ENCODE measurements at regions not wholly inside any gene's neighbourhood (a gene's known extent, or its start where the extent isn't known, plus 50 kb on each side); places are given as distances from the start of the nearest gene placed in this dataset.
"Not testable (repeated sequence)": the region's sequence is repeated elsewhere in the genome, so short reads cannot be mapped to it uniquely, and the experiment has no call there.

DNA sequence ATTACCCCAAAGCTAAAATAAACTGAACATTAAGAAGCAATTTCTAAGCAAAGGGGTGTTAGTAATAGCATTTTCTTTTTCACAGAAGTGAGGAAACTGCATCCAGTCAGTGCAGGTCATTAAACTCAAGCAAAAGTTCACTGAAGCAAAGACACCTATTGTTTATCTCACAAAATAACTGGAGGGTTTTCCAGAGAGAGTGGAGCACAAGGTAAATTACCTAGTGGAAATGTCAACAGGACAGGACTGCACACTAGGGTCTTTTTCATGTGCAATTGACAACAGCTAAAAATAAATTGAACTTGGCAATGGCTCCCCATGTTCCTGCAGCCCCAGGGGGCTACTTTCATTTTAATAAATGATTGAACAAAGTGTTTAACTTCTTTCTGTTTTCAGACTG, 742.0 kb downstream of the GALC start:
- TF ChIP-seq, protein P1, sequence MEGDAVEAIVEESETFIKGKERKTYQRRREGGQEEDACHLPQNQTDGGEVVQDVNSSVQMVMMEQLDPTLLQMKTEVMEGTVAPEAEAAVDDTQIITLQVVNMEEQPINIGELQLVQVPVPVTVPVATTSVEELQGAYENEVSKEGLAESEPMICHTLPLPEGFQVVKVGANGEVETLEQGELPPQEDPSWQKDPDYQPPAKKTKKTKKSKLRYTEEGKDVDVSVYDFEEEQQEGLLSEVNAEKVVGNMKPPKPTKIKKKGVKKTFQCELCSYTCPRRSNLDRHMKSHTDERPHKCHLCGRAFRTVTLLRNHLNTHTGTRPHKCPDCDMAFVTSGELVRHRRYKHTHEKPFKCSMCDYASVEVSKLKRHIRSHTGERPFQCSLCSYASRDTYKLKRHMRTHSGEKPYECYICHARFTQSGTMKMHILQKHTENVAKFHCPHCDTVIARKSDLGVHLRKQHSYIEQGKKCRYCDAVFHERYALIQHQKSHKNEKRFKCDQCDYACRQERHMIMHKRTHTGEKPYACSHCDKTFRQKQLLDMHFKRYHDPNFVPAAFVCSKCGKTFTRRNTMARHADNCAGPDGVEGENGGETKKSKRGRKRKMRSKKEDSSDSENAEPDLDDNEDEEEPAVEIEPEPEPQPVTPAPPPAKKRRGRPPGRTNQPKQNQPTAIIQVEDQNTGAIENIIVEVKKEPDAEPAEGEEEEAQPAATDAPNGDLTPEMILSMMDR (IDR thresholded peaks at IDR 0.05; ENCODE audit: control extremely low read depth, extremely low read depth), result no peak

GRCh38 chr14:87241018-87241768, 751.8 kb downstream of the GALC start:
- no peaks in the 10 kb centered on the region for H3K9me3 ChIP-seq (ENCODE audit: control insufficient read depth in 4 of 4, insufficient read depth in 3 of 4, low read length in 3 of 4)
- no peaks in the 10 kb centered on the region for H3K4me1 ChIP-seq (ENCODE audit: control insufficient read depth in 5 of 5, insufficient read depth in 5 of 5, low read length in 5 of 5)
- H3K9ac ChIP-seq (ENCODE audit: insufficient read depth in 1 of 2, low read length in 2 of 2), result no peak overlapping the region
- H3K4me3 ChIP-seq, result no peak overlapping the region
- no peaks in the 10 kb centered on the region for H3K27me3 ChIP-seq (ENCODE audit: control insufficient read depth in 3 of 3, insufficient read depth in 3 of 3, low read length in 2 of 3)
- H3K27ac ChIP-seq (ENCODE audit: low read depth in 1 of 2, low read length in 1 of 2), result no peak overlapping the region
- ATAC-seq (ENCODE audit: insufficient read depth, low FRiP score) (no peak), DNase-seq (peak in 2 of 3 donors; percentile 11 to 27)
- 66 to 77% methylated on average over 3 of the region's 3 CpGs for WGBS, 2 donors
- TF ChIP-seq, protein P1 (IDR thresholded peaks at IDR 0.05; ENCODE audit: control extremely low read depth, extremely low read depth), result no peak
- H3K36me3 ChIP-seq (ENCODE audit: control insufficient read depth in 4 of 4, insufficient read depth in 4 of 4, low read length in 4 of 4), result no peaks in the 10 kb centered on the region

More for the DNA sequence above, 742.0 kb downstream of the GALC start:
- no peak overlapping the region for H3K4me3 ChIP-seq
- H3K9me3 ChIP-seq (ENCODE audit: control insufficient read depth in 4 of 4, insufficient read depth in 3 of 4, low read length in 3 of 4), result no peaks in the 10 kb centered on the region
- DNase-seq (no peak), ATAC-seq (ENCODE audit: insufficient read depth, low FRiP score) (no peak)
- H3K27me3 ChIP-seq (ENCODE audit: control insufficient read depth in 3 of 3, insufficient read depth in 3 of 3, low read length in 2 of 3), result no peaks in the 10 kb centered on the region
- H3K9ac ChIP-seq (ENCODE audit: insufficient read depth in 1 of 2, low read length in 2 of 2), result no peak overlapping the region
- H3K27ac ChIP-seq (ENCODE audit: low read depth in 1 of 2, low read length in 1 of 2), result no peak overlapping the region
- no peaks in the 10 kb centered on the region for H3K4me1 ChIP-seq (ENCODE audit: control insufficient read depth in 5 of 5, insufficient read depth in 5 of 5, low read length in 5 of 5)
- H3K36me3 ChIP-seq (ENCODE audit: control insufficient read depth in 4 of 4, insufficient read depth in 4 of 4, low read length in 4 of 4), result no peaks in the 10 kb centered on the region

DNA sequence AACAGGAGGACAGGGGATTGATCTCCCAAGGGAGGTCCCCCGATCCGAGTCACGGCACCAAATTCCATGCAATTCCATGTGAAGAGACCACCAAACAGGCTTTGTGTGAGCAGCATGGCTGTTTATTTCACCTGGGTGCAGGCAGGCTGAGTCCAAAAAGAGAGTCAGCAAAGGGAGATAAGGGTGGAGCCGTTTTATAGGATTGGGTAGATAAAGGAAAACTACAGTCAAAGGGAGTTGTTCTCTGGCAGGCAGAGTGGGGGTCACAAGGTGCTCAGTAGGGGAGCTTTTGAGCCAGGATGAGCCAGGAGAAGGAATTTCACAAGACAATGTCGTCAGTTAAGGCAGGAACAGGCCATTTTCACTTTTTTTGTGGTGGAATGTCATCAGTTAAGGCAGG, 752.7 kb downstream of the GALC start:
- H3K27me3 ChIP-seq (ENCODE audit: control insufficient read depth in 3 of 3, insufficient read depth in 3 of 3, low read length in 2 of 3); H3K9me3 ChIP-seq (ENCODE audit: control insufficient read depth in 4 of 4, insufficient read depth in 3 of 4, low read length in 3 of 4); H3K36me3 ChIP-seq (ENCODE audit: control insufficient read depth in 4 of 4, insufficient read depth in 4 of 4, low read length in 4 of 4); DNase-seq; H3K4me1 ChIP-seq (ENCODE audit: control insufficient read depth in 5 of 5, insufficient read depth in 5 of 5, low read length in 5 of 5); H3K9ac ChIP-seq (ENCODE audit: insufficient read depth in 1 of 2, low read length in 2 of 2); H3K27ac ChIP-seq (ENCODE audit: low read depth in 1 of 2, low read length in 1 of 2); ATAC-seq (ENCODE audit: insufficient read depth, low FRiP score); H3K4me3 ChIP-seq: not testable (repeated sequence)
- WGBS, 2 donors, result 49 to 66% methylated on average over 5 of the region's 5 CpGs

GRCh38 chr14:87233806-87234384, 759.1 kb downstream of the GALC start:
- TF ChIP-seq, protein P1 (IDR thresholded peaks at IDR 0.05; ENCODE audit: control extremely low read depth, extremely low read depth), result no peak

More at GRCh38 chr14:87233806-87234384, 759.1 kb downstream of the GALC start:
- DNase-seq (no peak), ATAC-seq (ENCODE audit: insufficient read depth, low FRiP score) (no peak)
- Histone ChIP-seq H3K27me3 (ENCODE audit: control insufficient read depth in 3 of 3, insufficient read depth in 3 of 3, low read length in 2 of 3) (peaks cover 0 to 2% (median 0%) of the 10 kb centered on the region in 3 donors), H3K9me3 (ENCODE audit: control insufficient read depth in 4 of 4, insufficient read depth in 3 of 4, low read length in 3 of 4) (peaks cover 0 to 6% (median 0%) of the 10 kb centered on the region in 4 donors), H3K4me3 (no peak overlapping the region), H3K4me1 (ENCODE audit: control insufficient read depth in 5 of 5, insufficient read depth in 5 of 5, low read length in 5 of 5) (no peaks in the 10 kb centered on the region), H3K27ac (ENCODE audit: low read depth in 1 of 2, low read length in 1 of 2) (no peak overlapping the region), H3K36me3 (ENCODE audit: control insufficient read depth in 4 of 4, insufficient read depth in 4 of 4, low read length in 4 of 4) (no peaks in the 10 kb centered on the region), H3K9ac (ENCODE audit: insufficient read depth in 1 of 2, low read length in 2 of 2) (no peak overlapping the region)
- WGBS, 2 donors, result 68 to 70% methylated on average over 4 of the region's 4 CpGs
